Neural cell (in vitro differentiated cells): ENCODE measurements at regions not wholly inside any gene's neighbourhood (a gene's known extent, or its start where the extent isn't known, plus 50 kb on each side); places are given as distances from the start of the nearest gene placed in this dataset.

ENCODE experiments used
- H2AFZ ChIP-seq: fragments of 200-600, 300-800 bp; sonication (generic), shearing (Covaris generic); 2 replicates; pipeline ENCODE4 v1.6.0; 2014; ENCODE audit warnings: low read depth, mild to moderate bottlenecking, antibody characterized with exemption, low read length, moderate library complexity
- H3F3A ChIP-seq: fragments of 200-600 bp; shearing (Covaris generic); 2 replicates; pipeline ENCODE4 v1.6.1; 2016; ENCODE audit warnings: mild to moderate bottlenecking, moderate library complexity, mixed read lengths, antibody characterized with exemption, low read length; ENCODE audit not compliant: insufficient read depth, poor library complexity, severe bottlenecking
- H3K27ac ChIP-seq: fragments of 200-600, 300-800 bp; sonication (generic), shearing (Covaris generic); 2 replicates; pipeline ENCODE4 v1.5.1; 2014; ENCODE audit warnings: mild to moderate bottlenecking, low read length, moderate library complexity
- H3K27me3 ChIP-seq: fragments of 300-800, 200-600 bp; sonication (generic), shearing (Covaris generic); 2 replicates; pipeline ENCODE4 v1.6.0; 2014; ENCODE audit warnings: mild to moderate bottlenecking, low read depth, low read length, moderate library complexity; ENCODE audit not compliant: insufficient read depth
- H3K36me3 ChIP-seq: fragments of 300-800, 200-600 bp; sonication (generic), shearing (Covaris generic); 2 replicates; pipeline ENCODE4 v1.5.1; 2014; ENCODE audit warnings: mild to moderate bottlenecking, antibody characterized with exemption, low read length, moderate library complexity; ENCODE audit not compliant: insufficient read depth
- H3K4me2 ChIP-seq: fragments of 300-800, 200-600 bp; sonication (generic), shearing (Covaris generic); 2 replicates; pipeline ENCODE4 v1.6.0; 2014; ENCODE audit warnings: mild to moderate bottlenecking, low read length
- H3K4me3 ChIP-seq: fragments of 300-800, 200-600 bp; sonication (generic), shearing (Covaris generic); 2 replicates; pipeline ENCODE4 v1.5.1; 2014; ENCODE audit warnings: mild to moderate bottlenecking, low read length, moderate library complexity
- H3K79me2 ChIP-seq: fragments of 200-600 bp; shearing (Covaris generic); replicated peaks from 2 replicates; pipeline ENCODE4 v1.6.0; 2014; ENCODE audit warnings: mild to moderate bottlenecking, low read length, moderate library complexity; ENCODE audit not compliant: insufficient read depth
- H3K9ac ChIP-seq: fragments of 300-800, 200-600 bp; sonication (generic), shearing (Covaris generic); 2 replicates; pipeline ENCODE4 v1.6.1; 2016; ENCODE audit warnings: mild to moderate bottlenecking, low read length, mixed read lengths
- H3K9me2 ChIP-seq: fragments of 200-600 bp; shearing (Covaris generic); 2 replicates; pipeline ENCODE4 v1.6.1; 2016; ENCODE audit warnings: mild to moderate bottlenecking, low read length, mixed read lengths; ENCODE audit not compliant: insufficient read depth
- H3K9me3 ChIP-seq: fragments of 200-600, 300-800 bp; sonication (generic), shearing (Covaris generic); 2 replicates; pipeline ENCODE4 v1.6.1; 2016; ENCODE audit warnings: mild to moderate bottlenecking, mixed run types, low read length, moderate library complexity, mixed read lengths
- H4K20me1 ChIP-seq: fragments of 200-600 bp; shearing (Covaris generic); 2 replicates; pipeline ENCODE4 v1.6.1; 2016; ENCODE audit warnings: mild to moderate bottlenecking, mixed run types; ENCODE audit not compliant: insufficient read depth
- EP300 ChIP-seq: fragments of 450-650 bp; conservative IDR thresholded peaks from 2 replicates; pipeline ENCODE4 v1.6.1; 2014; ENCODE audit warnings: antibody characterized with exemption, mild to moderate bottlenecking, moderate library complexity; ENCODE audit not compliant: poor library complexity, severe bottlenecking
- EZH2 ChIP-seq: fragments of 200-600, 300-800 bp; shearing (Covaris generic), sonication (generic); IDR thresholded peaks from 2 replicates; pipeline ENCODE4 v1.6.1; 2014; ENCODE audit warnings: antibody characterized with exemption, low read length, borderline replicate concordance, mild to moderate bottlenecking; ENCODE audit not compliant: insufficient read depth, poor library complexity, severe bottlenecking
- MXI1 ChIP-seq: fragments of 450-650 bp; conservative IDR thresholded peaks from 2 replicates; pipeline ENCODE4 v1.6.1; 2014; ENCODE audit warnings: antibody characterized with exemption, mild to moderate bottlenecking; ENCODE audit not compliant: poor library complexity, severe bottlenecking
- POLR2AphosphoS5 ChIP-seq: IDR thresholded peaks from 2 replicates; pipeline ENCODE4 v1.6.1; 2012
- RAD21 ChIP-seq: fragments of 450-650 bp; conservative IDR thresholded peaks from 2 replicates; pipeline ENCODE4 v1.6.1; 2014; ENCODE audit warnings: antibody characterized with exemption, mild to moderate bottlenecking, moderate library complexity
- SMC3 ChIP-seq: fragments of 450-650 bp; conservative IDR thresholded peaks from 2 replicates; pipeline ENCODE4 v1.6.1; 2014; ENCODE audit warnings: antibody characterized with exemption, mild to moderate bottlenecking, moderate library complexity; ENCODE audit not compliant: poor library complexity
- TF ChIP-seq, protein P1 (sequence below): fragments of 450-650 bp; IDR thresholded peaks from 2 replicates; pipeline ENCODE4 v1.5.1; 2014; ENCODE audit warnings: antibody characterized with exemption, mild to moderate bottlenecking, moderate library complexity; ENCODE audit not compliant: poor library complexity, severe bottlenecking
- TF ChIP-seq, protein P2 (sequence below): IDR thresholded peaks from 2 replicates; pipeline ENCODE4 v1.6.1; 2012; ENCODE audit warnings: borderline replicate concordance

DNA sequence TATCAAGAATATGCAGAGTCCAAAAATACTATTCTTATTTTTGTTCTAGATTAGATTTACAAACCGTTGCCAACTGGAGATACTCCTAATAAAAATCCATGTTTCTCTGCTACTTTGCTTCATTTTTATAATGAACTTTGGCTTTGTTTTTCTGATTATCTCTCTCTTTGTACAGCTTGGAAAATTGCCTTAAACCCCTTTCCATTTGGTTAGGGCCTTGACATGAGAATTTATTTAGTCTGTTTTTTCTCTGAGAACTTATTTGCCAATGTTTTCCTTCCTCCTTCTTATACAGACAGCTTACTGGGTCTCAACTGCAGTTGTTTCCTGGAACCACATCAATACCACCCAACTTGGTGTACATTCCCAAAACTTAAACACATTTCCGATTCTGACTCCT is 555.4 kb downstream of the SLITRK6 start:
- Histone ChIP-seq H2AFZ (no peak overlapping the region), H3F3A (peaks cover 2% of the 10 kb centered on the region), H3K27ac (no peak overlapping the region), H3K36me3 (no peaks in the 10 kb centered on the region), H3K79me2 (no peaks in the 10 kb centered on the region), H3K9me2 (no peaks in the 10 kb centered on the region), H3K9me3 (no peaks in the 10 kb centered on the region), H3K4me2 (no peak overlapping the region), H3K9ac (no peak overlapping the region), H3K27me3 (no peaks in the 10 kb centered on the region), H3K4me3 (no peak overlapping the region), H4K20me1 (no peaks in the 10 kb centered on the region)
- no peak for TF ChIP-seq RAD21
- no peak for TF ChIP-seq EZH2

DNA sequence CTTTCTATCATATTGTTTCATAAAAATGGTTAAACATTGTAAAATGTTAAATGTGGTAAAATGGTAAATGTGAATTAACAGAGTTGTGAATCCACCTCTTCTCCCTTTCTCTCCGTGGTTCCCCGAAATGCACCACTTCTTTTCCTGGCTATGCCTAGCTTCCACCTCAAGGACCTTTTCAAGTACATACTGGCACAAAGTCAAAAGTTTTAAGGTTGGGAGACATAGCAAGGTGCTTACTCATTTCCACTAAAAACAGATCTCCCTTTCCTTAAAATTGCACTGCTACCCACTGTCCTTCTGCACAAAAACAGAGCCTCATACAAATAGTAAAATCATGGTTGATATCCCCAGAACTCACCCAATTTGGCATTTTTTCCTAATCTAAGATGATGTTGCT is 558.2 kb downstream of the SLITRK6 start:
- H4K20me1 ChIP-seq = no peaks in the 10 kb centered on the region
- no peak overlapping the region for H2AFZ ChIP-seq
- no peaks in the 10 kb centered on the region for H3K79me2 ChIP-seq
- TF ChIP-seq EP300 (no peak), SMC3 (no peak), MXI1 (no peak), EZH2 (no peak), POLR2AphosphoS5 (no peak), RAD21 (no peak)
- TF ChIP-seq, protein P1, sequence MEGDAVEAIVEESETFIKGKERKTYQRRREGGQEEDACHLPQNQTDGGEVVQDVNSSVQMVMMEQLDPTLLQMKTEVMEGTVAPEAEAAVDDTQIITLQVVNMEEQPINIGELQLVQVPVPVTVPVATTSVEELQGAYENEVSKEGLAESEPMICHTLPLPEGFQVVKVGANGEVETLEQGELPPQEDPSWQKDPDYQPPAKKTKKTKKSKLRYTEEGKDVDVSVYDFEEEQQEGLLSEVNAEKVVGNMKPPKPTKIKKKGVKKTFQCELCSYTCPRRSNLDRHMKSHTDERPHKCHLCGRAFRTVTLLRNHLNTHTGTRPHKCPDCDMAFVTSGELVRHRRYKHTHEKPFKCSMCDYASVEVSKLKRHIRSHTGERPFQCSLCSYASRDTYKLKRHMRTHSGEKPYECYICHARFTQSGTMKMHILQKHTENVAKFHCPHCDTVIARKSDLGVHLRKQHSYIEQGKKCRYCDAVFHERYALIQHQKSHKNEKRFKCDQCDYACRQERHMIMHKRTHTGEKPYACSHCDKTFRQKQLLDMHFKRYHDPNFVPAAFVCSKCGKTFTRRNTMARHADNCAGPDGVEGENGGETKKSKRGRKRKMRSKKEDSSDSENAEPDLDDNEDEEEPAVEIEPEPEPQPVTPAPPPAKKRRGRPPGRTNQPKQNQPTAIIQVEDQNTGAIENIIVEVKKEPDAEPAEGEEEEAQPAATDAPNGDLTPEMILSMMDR = no peak
- TF ChIP-seq, protein P2, sequence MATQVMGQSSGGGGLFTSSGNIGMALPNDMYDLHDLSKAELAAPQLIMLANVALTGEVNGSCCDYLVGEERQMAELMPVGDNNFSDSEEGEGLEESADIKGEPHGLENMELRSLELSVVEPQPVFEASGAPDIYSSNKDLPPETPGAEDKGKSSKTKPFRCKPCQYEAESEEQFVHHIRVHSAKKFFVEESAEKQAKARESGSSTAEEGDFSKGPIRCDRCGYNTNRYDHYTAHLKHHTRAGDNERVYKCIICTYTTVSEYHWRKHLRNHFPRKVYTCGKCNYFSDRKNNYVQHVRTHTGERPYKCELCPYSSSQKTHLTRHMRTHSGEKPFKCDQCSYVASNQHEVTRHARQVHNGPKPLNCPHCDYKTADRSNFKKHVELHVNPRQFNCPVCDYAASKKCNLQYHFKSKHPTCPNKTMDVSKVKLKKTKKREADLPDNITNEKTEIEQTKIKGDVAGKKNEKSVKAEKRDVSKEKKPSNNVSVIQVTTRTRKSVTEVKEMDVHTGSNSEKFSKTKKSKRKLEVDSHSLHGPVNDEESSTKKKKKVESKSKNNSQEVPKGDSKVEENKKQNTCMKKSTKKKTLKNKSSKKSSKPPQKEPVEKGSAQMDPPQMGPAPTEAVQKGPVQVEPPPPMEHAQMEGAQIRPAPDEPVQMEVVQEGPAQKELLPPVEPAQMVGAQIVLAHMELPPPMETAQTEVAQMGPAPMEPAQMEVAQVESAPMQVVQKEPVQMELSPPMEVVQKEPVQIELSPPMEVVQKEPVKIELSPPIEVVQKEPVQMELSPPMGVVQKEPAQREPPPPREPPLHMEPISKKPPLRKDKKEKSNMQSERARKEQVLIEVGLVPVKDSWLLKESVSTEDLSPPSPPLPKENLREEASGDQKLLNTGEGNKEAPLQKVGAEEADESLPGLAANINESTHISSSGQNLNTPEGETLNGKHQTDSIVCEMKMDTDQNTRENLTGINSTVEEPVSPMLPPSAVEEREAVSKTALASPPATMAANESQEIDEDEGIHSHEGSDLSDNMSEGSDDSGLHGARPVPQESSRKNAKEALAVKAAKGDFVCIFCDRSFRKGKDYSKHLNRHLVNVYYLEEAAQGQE = no peak
- no peaks in the 10 kb centered on the region for H3K9me3 ChIP-seq
- H3K36me3 ChIP-seq = no peaks in the 10 kb centered on the region
- no peak overlapping the region for H3K4me3 ChIP-seq
- H3K9ac ChIP-seq = no peak overlapping the region
- H3K27ac ChIP-seq = no peak overlapping the region
- H3F3A ChIP-seq = no peaks in the 10 kb centered on the region
- H3K27me3 ChIP-seq = no peaks in the 10 kb centered on the region
- H3K9me2 ChIP-seq = no peaks in the 10 kb centered on the region
- no peak overlapping the region for H3K4me2 ChIP-seq

DNA sequence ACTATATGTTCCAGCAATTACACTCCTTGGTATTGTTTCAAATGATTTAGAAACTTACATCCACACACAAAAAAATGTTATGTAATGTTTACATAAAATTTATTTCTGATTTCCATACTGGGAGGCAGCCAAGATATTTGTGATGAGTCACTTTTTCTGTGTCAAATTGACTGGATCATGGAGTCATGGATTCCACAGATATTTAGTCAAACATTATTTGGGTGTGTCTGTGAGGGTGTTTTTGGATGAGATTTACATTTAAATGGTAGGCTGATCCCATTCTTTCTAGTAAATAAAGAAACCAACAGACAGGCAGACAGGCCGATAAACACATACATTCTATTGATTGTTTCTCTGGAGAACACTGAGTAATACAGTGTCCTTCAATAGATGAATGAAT is 562.8 kb downstream of the SLITRK6 start:
- Histone ChIP-seq H4K20me1 (no peaks in the 10 kb centered on the region), H3K4me3 (no peak overlapping the region), H3K36me3 (no peaks in the 10 kb centered on the region), H3K9me2 (no peaks in the 10 kb centered on the region), H3K27ac (no peak overlapping the region), H3K27me3 (no peaks in the 10 kb centered on the region), H3K9me3 (no peaks in the 10 kb centered on the region), H3K4me2 (no peak overlapping the region), H3K79me2 (no peaks in the 10 kb centered on the region), H3F3A (no peaks in the 10 kb centered on the region), H3K9ac (no peak overlapping the region), H2AFZ (no peak overlapping the region)
- no peak for TF ChIP-seq SMC3
